SK-N-SH treated with all-trans-retinoic acid at 6 μM for 48 hours (cell line): ENCODE measurements at regions not wholly inside any gene's neighbourhood (a gene's known extent, or its start where the extent isn't known, plus 50 kb on each side); places are given as distances from the start of the nearest gene placed in this dataset.

ENCODE experiments used
- ATAC-seq: fragments of 200-7000 bp; cut with Tn5 transposase; 3 replicates; pipeline ENCODE4 v1.9.1; 2020; ENCODE audit warnings: mild to moderate bottlenecking, moderate library complexity
- ARNTL ChIP-seq: fragments of 450-650 bp; formaldehyde crosslinking; IDR thresholded peaks from 2 replicates; pipeline ENCODE4 v1.5.0; 2020; ENCODE audit warnings: low read depth, mild to moderate bottlenecking, moderate library complexity, borderline replicate concordance
- BACH2 ChIP-seq: fragments of 250-450 bp; sonication (Bioruptor Pico); IDR thresholded peaks from 2 replicates; pipeline ENCODE4 v1.9.0; 2021; ENCODE audit warnings: mild to moderate bottlenecking, borderline replicate concordance
- CREB5 ChIP-seq: fragments of 250-450 bp; sonication (Bioruptor Pico); IDR thresholded peaks from 2 replicates; pipeline ENCODE4 v1.5.1; 2020; ENCODE audit warnings: low read depth, mild to moderate bottlenecking, moderate library complexity
- CSDC2 ChIP-seq: fragments of 250-450 bp; sonication (Bioruptor Pico); IDR thresholded peaks from 2 replicates; pipeline ENCODE4 v1.5.0; 2020; ENCODE audit warnings: mild to moderate bottlenecking, moderate library complexity
- CSRNP3 ChIP-seq: fragments of 250-450 bp; sonication (Bioruptor Pico); IDR thresholded peaks from 2 replicates; pipeline ENCODE4 v1.5.1; 2021; ENCODE audit warnings: mild to moderate bottlenecking, moderate library complexity
- ESRRG ChIP-seq: fragments of 250-450 bp; sonication (Bioruptor Pico); IDR thresholded peaks from 2 replicates; pipeline ENCODE4 v1.6.1; 2021; ENCODE audit warnings: mild to moderate bottlenecking
- GLIS3 ChIP-seq: fragments of 250-450 bp; sonication (Bioruptor Pico); IDR thresholded peaks from 2 replicates; pipeline ENCODE4 v1.5.0; 2020; ENCODE audit warnings: mild to moderate bottlenecking, moderate library complexity
- ISL1 ChIP-seq: fragments of 250-450 bp; sonication (Bioruptor Pico); IDR thresholded peaks from 2 replicates; pipeline ENCODE4 v2.1.2; 2022; ENCODE audit warnings: mild to moderate bottlenecking, moderate library complexity
- OSR1 ChIP-seq: fragments of 250-450 bp; sonication (Bioruptor Pico); IDR thresholded peaks from 2 replicates; pipeline ENCODE4 v1.8.0; 2022; ENCODE audit warnings: moderate library complexity, mild to moderate bottlenecking, inconsistent platforms
- PATZ1 ChIP-seq: fragments of 250-450 bp; sonication (Bioruptor Pico); IDR thresholded peaks from 2 replicates; pipeline ENCODE4 v1.8.0; 2020; ENCODE audit warnings: mild to moderate bottlenecking, moderate library complexity, borderline replicate concordance
- POU6F1 ChIP-seq: fragments of 250-450 bp; sonication (Bioruptor Pico); IDR thresholded peaks from 2 replicates; pipeline ENCODE4 v1.8.0; 2021; ENCODE audit warnings: low read depth, mild to moderate bottlenecking, moderate library complexity, borderline replicate concordance
- PPARA ChIP-seq: fragments of 250-450 bp; sonication (Bioruptor Pico); IDR thresholded peaks from 2 replicates; pipeline ENCODE4 v1.5.0; 2020; ENCODE audit warnings: mild to moderate bottlenecking, borderline replicate concordance
- RARB ChIP-seq: fragments of 250-450 bp; sonication (Bioruptor Pico); IDR thresholded peaks from 2 replicates; pipeline ENCODE4 v1.8.0; 2021; ENCODE audit warnings: mild to moderate bottlenecking, moderate library complexity
- SNAI2 ChIP-seq: fragments of 250-450 bp; sonication (Bioruptor Pico); IDR thresholded peaks from 2 replicates; pipeline ENCODE4 v1.5.0; 2020; ENCODE audit warnings: mild to moderate bottlenecking, moderate library complexity
- TOX ChIP-seq: fragments of 250-450 bp; sonication (Bioruptor Pico); IDR thresholded peaks from 2 replicates; pipeline ENCODE4 v1.8.0; 2021; ENCODE audit warnings: mild to moderate bottlenecking, moderate library complexity, borderline replicate concordance
- TSHZ2 ChIP-seq: fragments of 250-450 bp; sonication (Bioruptor Pico); IDR thresholded peaks from 2 replicates; pipeline ENCODE4 v1.5.0; 2020; ENCODE audit warnings: mild to moderate bottlenecking, moderate library complexity
- ZC3H10 ChIP-seq: fragments of 250-450 bp; sonication (Bioruptor Pico); IDR thresholded peaks from 2 replicates; pipeline ENCODE4 v1.5.1; 2021; ENCODE audit warnings: mild to moderate bottlenecking, moderate library complexity
- ZFP3 ChIP-seq: fragments of 250-450 bp; sonication (Bioruptor Pico); IDR thresholded peaks from 2 replicates; pipeline ENCODE4 v1.5.0; 2020; ENCODE audit warnings: mild to moderate bottlenecking, moderate library complexity
- ZNF8 ChIP-seq: fragments of 450-650 bp; formaldehyde crosslinking; IDR thresholded peaks from 2 replicates; pipeline ENCODE4 v1.5.0; 2020; ENCODE audit warnings: mild to moderate bottlenecking, moderate library complexity

- ATAC-seq: no peak
- no peak for TF ChIP-seq CSDC2 (CRISPR knock-in tag)
- no peak for TF ChIP-seq OSR1
- no peak for TF ChIP-seq ISL1 (CRISPR knock-in tag)
- TF ChIP-seq GLIS3 (CRISPR knock-in tag): no peak
- TF ChIP-seq POU6F1 (CRISPR knock-in tag): no peak
- TF ChIP-seq ZNF8 (CRISPR knock-in tag): no peak
- TF ChIP-seq ZC3H10 (CRISPR knock-in tag): no peak
- no peak for TF ChIP-seq PATZ1 (CRISPR knock-in tag)
- no peak for TF ChIP-seq TSHZ2 (CRISPR knock-in tag)
- no peak for TF ChIP-seq RARB (CRISPR knock-in tag)
- no peak for TF ChIP-seq ARNTL
- no peak for TF ChIP-seq CSRNP3 (CRISPR knock-in tag)
- no peak for TF ChIP-seq BACH2
- TF ChIP-seq CREB5 (CRISPR knock-in tag): no peak
- TF ChIP-seq ZFP3 (CRISPR knock-in tag): no peak
- TF ChIP-seq SNAI2: no peak
- TF ChIP-seq, all 23 proteins: peak for 0
Observed at GRCh38 chr1:164470996-164471395, 88.0 kb upstream of the PBX1 start.

GRCh38 chr1:164472841-164473240 lies 86.1 kb upstream of the PBX1 start:
- TF ChIP-seq ESRRG (CRISPR knock-in tag): no peak
- TF ChIP-seq ZFP3 (CRISPR knock-in tag): no peak
- TF ChIP-seq TOX (CRISPR knock-in tag): no peak
- TF ChIP-seq ZNF8 (CRISPR knock-in tag): no peak
- no peak for TF ChIP-seq CSRNP3 (CRISPR knock-in tag)
- no peak for TF ChIP-seq PPARA (CRISPR knock-in tag)
- no peak for TF ChIP-seq CREB5 (CRISPR knock-in tag)
- no peak for ATAC-seq
